Sigmoid colon (tissue), 4 donors: ENCODE measurements at regions not wholly inside any gene's neighbourhood (a gene's known extent, or its start where the extent isn't known, plus 50 kb on each side); places are given as distances from the start of the nearest gene placed in this dataset.

Experiments
- CTCF ChIP-seq, 4 experiments: fragments of 450-650 bp in 3 of 4; fragments of 200-600 bp in 1 of 4; IDR thresholded peaks; one replicate each; pipeline ENCODE4 v1.5.1; 2016 to 2019; ENCODE audit warnings: antibody characterized with exemption in 4 of 4, mild to moderate bottlenecking in 3 of 4, moderate library complexity in 2 of 4
- EP300 ChIP-seq, 4 donors: sonication (generic); formaldehyde crosslinking; IDR thresholded peaks; one replicate each; pipeline ENCODE4 v1.6.1; 2017; ENCODE audit warnings: antibody characterized with exemption in 4 of 4
- POLR2A ChIP-seq, 2 donors: fragments of 450-650 bp; IDR thresholded peaks; one replicate each; pipeline ENCODE4 v1.6.1; 2016; ENCODE audit warnings: antibody characterized with exemption in 2 of 2, mild to moderate bottlenecking in 2 of 2, moderate library complexity in 2 of 2
- POLR2AphosphoS5 ChIP-seq, 4 donors: sonication (generic); formaldehyde crosslinking; IDR thresholded peaks; one replicate each; pipeline ENCODE4 v1.6.1; 2017; ENCODE audit warnings: antibody characterized with exemption in 4 of 4

DNA sequence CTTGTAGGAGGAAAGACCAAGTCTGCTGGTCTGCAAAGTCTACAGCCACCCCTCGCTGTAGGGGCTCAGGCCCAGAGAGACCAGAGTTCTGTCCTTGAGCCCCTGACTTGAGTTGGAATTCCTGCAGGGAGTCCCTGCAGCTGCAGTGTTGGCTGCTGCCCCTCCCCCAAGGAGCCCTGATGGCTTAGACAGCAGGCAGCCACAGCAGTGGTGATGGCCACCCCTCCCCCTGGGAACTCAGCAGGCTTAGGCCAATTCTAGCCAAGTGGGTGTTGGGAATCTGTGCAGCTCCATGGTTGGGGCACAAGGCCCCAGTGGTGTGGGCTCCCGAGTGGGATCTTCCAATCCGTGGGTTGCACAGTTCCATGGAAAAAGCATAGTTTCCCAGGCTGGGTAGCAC is 345.4 kb downstream of the CD109 start:
- TF ChIP-seq CTCF (IDR thresholded peaks at IDR 0.05), result no peak
- no peak for TF ChIP-seq POLR2AphosphoS5 (IDR thresholded peaks at IDR 0.05)
- no peak for TF ChIP-seq EP300 (IDR thresholded peaks at IDR 0.05)
- TF ChIP-seq POLR2A (IDR thresholded peaks at IDR 0.05), result no peak
